ENCODE measurements at regions not wholly inside any gene's neighbourhood (a gene's known extent, or its start where the extent isn't known, plus 50 kb on each side); places are given as distances from the start of the nearest gene placed in this dataset.

- no peak for TF ChIP-seq RFX5 (IDR thresholded peaks at IDR 0.05; ENCODE audit: low read length)
- TF ChIP-seq USF2 (IDR thresholded peaks at IDR 0.05; ENCODE audit: borderline replicate concordance, low read depth, low read length) = no peak
- TF ChIP-seq RAD21 (IDR thresholded peaks at IDR 0.05; ENCODE audit: low read length) = no peak
- no peak for TF ChIP-seq FOSL2 (IDR thresholded peaks at IDR 0.05; ENCODE audit: borderline replicate concordance, low read depth)
- TF ChIP-seq CHD2 (IDR thresholded peaks at IDR 0.05; ENCODE audit: low read length, partially characterized antibody) = no peak
- TF ChIP-seq YY1 (IDR thresholded peaks at IDR 0.05; ENCODE audit: low read depth) = no peak
- TF ChIP-seq MAX (IDR thresholded peaks at IDR 0.05; ENCODE audit: low read depth) = no peak
- no peak for TF ChIP-seq EZH2phosphoT487 (IDR thresholded peaks at IDR 0.05; ENCODE audit: borderline replicate concordance, low read depth)
- TF ChIP-seq RCOR1 (IDR thresholded peaks at IDR 0.05; ENCODE audit: low read length) = no peak
- no peak for TF ChIP-seq GABPA (IDR thresholded peaks at IDR 0.05; ENCODE audit: low read depth)
- TF ChIP-seq NFIC (IDR thresholded peaks at IDR 0.05; ENCODE audit: borderline replicate concordance) = no peak
- no peak for TF ChIP-seq JUND (IDR thresholded peaks at IDR 0.05)
- TF ChIP-seq TAF1 (IDR thresholded peaks at IDR 0.05; ENCODE audit: borderline replicate concordance, low read depth, low read length) = no peak
- no peak for TF ChIP-seq RXRA (IDR thresholded peaks at IDR 0.05; ENCODE audit: borderline replicate concordance, low read depth)
- no peak for TF ChIP-seq REST (IDR thresholded peaks at IDR 0.05; ENCODE audit: low read depth, low read length)
- no peak for TF ChIP-seq IRF3 (IDR thresholded peaks at IDR 0.05; ENCODE audit: low read depth, low read length)
- TF ChIP-seq MEF2A (IDR thresholded peaks at IDR 0.05; ENCODE audit: borderline replicate concordance, low read depth) = no peak
- Histone ChIP-seq H2AFZ (ENCODE audit: low read depth) (no peak overlapping the region), H4K20me1 (ENCODE audit: insufficient read depth) (no peaks in the 10 kb centered on the region), H3K79me2 (ENCODE audit: insufficient read depth) (no peaks in the 10 kb centered on the region), H3K9ac (no peak overlapping the region), H3K4me2 (no peak overlapping the region), H3K27ac (ENCODE audit: low read depth in 2 of 2, low read length in 1 of 2) (no peak overlapping the region), H3K27me3 (ENCODE audit: insufficient read depth) (no peaks in the 10 kb centered on the region; the same call in 1 of the 2 replicates), H3K9me3 (no peaks in the 10 kb centered on the region), H3K4me1 (ENCODE audit: control insufficient read depth in 1 of 2, insufficient read depth in 2 of 2, low read depth in 1 of 2, low read length in 1 of 2) (no peaks in the 10 kb centered on the region), H3K36me3 (replicated peaks in 1 of 2; ENCODE audit: control insufficient read depth in 1 of 2, insufficient read depth in 2 of 2, low read length in 1 of 2) (no peaks in the 10 kb centered on the region), H3K4me3 (ENCODE audit: low read depth in 2 of 2, low read length in 1 of 2) (no peak overlapping the region), H3F3A (replicated peaks; ENCODE audit: insufficient read depth) (no peaks in the 10 kb centered on the region), H3K9me2 (no peaks in the 10 kb centered on the region)
- CTCF ChIA-PET = no interaction called here
- WGBS (ENCODE audit: low lambda C conversion rate) = 10% methylated on average over 4 of the region's 4 CpGs
- DNase-seq = no peak
- POLR2A ChIA-PET = no interaction called here
These were observed 377.8 kb upstream of the IRX2 start for GRCh38 chr5:3129252-3129651.
